GM06990 (cell line): ENCODE measurements at regions not wholly inside any gene's neighbourhood (a gene's known extent, or its start where the extent isn't known, plus 50 kb on each side); places are given as distances from the start of the nearest gene placed in this dataset.

Experiments used
- DNase-seq: peaks from one replicate; pipeline ENCODE4 v3.0.0-alpha.2; 2011; ENCODE audit not compliant: insufficient read length; ENCODE audit errors: extremely low read depth
- H3K27me3 ChIP-seq: replicated peaks from 2 replicates; pipeline ENCODE4 v1.6.0; 2011; ENCODE audit warnings: low read length; ENCODE audit not compliant: control insufficient read depth, insufficient read depth
- H3K36me3 ChIP-seq: 2 replicates; pipeline ENCODE4 v1.5.1; 2011; ENCODE audit warnings: low read length; ENCODE audit not compliant: control insufficient read depth, insufficient read depth
- H3K4me3 ChIP-seq: replicated peaks from 2 replicates; pipeline ENCODE4 v1.5.1; 2011; ENCODE audit warnings: low read depth, mild to moderate bottlenecking, control low read depth, low read length
- CTCF ChIP-seq: IDR thresholded peaks from 2 replicates; pipeline ENCODE4 v1.5.1; 2011; ENCODE audit warnings: low read length, control low read depth, mild to moderate bottlenecking, inconsistent platforms; ENCODE audit not compliant: insufficient read depth, poor library complexity, severe bottlenecking

- H3K36me3 ChIP-seq = no peaks in the 10 kb centered on the region
- TF ChIP-seq CTCF = no peak
- no peaks in the 10 kb centered on the region; the same call in 1 of the 2 replicates for H3K27me3 ChIP-seq
- H3K4me3 ChIP-seq = no peak overlapping the region
- DNase-seq = no peak
Observed at GRCh38 chr10:78868456-78868855, 200.3 kb upstream of the ZMIZ1 start.

GRCh38 chr10:78868861-78869260 lies 199.9 kb upstream of the ZMIZ1 start:
- Histone ChIP-seq H3K27me3 (no peaks in the 10 kb centered on the region; the same call in 1 of the 2 replicates), H3K4me3 (no peak overlapping the region), H3K36me3 (no peaks in the 10 kb centered on the region)
- TF ChIP-seq CTCF = no peak
- DNase-seq = no peak

- Histone ChIP-seq H3K4me3 (no peak overlapping the region), H3K27me3 (no peaks in the 10 kb centered on the region; the same call in 1 of the 2 replicates), H3K36me3 (no peaks in the 10 kb centered on the region)
- TF ChIP-seq CTCF = no peak
- DNase-seq = no peak
Observed at GRCh38 chr10:78869508-78870454, 199.0 kb upstream of the ZMIZ1 start.

- no peak for TF ChIP-seq CTCF
- H3K27me3 ChIP-seq = no peaks in the 10 kb centered on the region; the same call in 1 of the 2 replicates
- no peak for DNase-seq
Observed at GRCh38 chr10:78870458-78870857, 198.3 kb upstream of the ZMIZ1 start.

GRCh38 chr10:78871796-78872195 lies 197.0 kb upstream of the ZMIZ1 start:
- H3K4me3 ChIP-seq = no peak overlapping the region
- DNase-seq = no peak
- no peaks in the 10 kb centered on the region for H3K36me3 ChIP-seq
- H3K27me3 ChIP-seq = no peaks in the 10 kb centered on the region
- no peak for TF ChIP-seq CTCF

More at GRCh38 chr10:78870458-78870857, 198.3 kb upstream of the ZMIZ1 start:
- H3K36me3 ChIP-seq = no peaks in the 10 kb centered on the region
- no peak overlapping the region for H3K4me3 ChIP-seq

- TF ChIP-seq CTCF = no peak
Observed at GRCh38 chr10:78873413-78873812, 195.4 kb upstream of the ZMIZ1 start.

More at GRCh38 chr10:78873413-78873812, 195.4 kb upstream of the ZMIZ1 start:
- H3K36me3 ChIP-seq = no peaks in the 10 kb centered on the region
- DNase-seq = no peak
- no peak overlapping the region for H3K4me3 ChIP-seq
- no peaks in the 10 kb centered on the region; the same call in 1 of the 2 replicates for H3K27me3 ChIP-seq
